Liver (tissue), 3 donors: ENCODE measurements at regions not wholly inside any gene's neighbourhood (a gene's known extent, or its start where the extent isn't known, plus 50 kb on each side); places are given as distances from the start of the nearest gene placed in this dataset.

Experiments
- SP1 ChIP-seq: IDR thresholded peaks from 2 replicates; pipeline ENCODE4 v1.6.1; 2018; ENCODE audit warnings: antibody characterized with exemption, mild to moderate bottlenecking
- YY1 ChIP-seq: IDR thresholded peaks from 2 replicates; pipeline ENCODE4 v1.6.1; 2016; ENCODE audit warnings: antibody characterized with exemption, mild to moderate bottlenecking
- TF ChIP-seq, protein P1 (sequence below): fragments of 150-350 bp; IDR thresholded peaks from 2 replicates; pipeline ENCODE4 v1.5.1; 2017; ENCODE audit warnings: improper control_type of control experiment, low read depth, low read length; ENCODE audit not compliant: missing input control
- TF ChIP-seq, protein P2 (sequence below): IDR thresholded peaks from 2 replicates; pipeline ENCODE4 v1.6.1; 2016; ENCODE audit warnings: antibody characterized with exemption
- TF ChIP-seq, protein P3 (sequence below): IDR thresholded peaks from 2 replicates; pipeline ENCODE4 v1.6.1; 2016; ENCODE audit warnings: antibody characterized with exemption
- donor health status: healthy.
- donor health status: healthy.

- TF ChIP-seq, protein P1, sequence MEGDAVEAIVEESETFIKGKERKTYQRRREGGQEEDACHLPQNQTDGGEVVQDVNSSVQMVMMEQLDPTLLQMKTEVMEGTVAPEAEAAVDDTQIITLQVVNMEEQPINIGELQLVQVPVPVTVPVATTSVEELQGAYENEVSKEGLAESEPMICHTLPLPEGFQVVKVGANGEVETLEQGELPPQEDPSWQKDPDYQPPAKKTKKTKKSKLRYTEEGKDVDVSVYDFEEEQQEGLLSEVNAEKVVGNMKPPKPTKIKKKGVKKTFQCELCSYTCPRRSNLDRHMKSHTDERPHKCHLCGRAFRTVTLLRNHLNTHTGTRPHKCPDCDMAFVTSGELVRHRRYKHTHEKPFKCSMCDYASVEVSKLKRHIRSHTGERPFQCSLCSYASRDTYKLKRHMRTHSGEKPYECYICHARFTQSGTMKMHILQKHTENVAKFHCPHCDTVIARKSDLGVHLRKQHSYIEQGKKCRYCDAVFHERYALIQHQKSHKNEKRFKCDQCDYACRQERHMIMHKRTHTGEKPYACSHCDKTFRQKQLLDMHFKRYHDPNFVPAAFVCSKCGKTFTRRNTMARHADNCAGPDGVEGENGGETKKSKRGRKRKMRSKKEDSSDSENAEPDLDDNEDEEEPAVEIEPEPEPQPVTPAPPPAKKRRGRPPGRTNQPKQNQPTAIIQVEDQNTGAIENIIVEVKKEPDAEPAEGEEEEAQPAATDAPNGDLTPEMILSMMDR, result no peak
- TF ChIP-seq SP1, result no peak
- TF ChIP-seq, protein P2, sequence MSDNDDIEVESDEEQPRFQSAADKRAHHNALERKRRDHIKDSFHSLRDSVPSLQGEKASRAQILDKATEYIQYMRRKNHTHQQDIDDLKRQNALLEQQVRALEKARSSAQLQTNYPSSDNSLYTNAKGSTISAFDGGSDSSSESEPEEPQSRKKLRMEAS, result no peak
- TF ChIP-seq, protein P3, sequence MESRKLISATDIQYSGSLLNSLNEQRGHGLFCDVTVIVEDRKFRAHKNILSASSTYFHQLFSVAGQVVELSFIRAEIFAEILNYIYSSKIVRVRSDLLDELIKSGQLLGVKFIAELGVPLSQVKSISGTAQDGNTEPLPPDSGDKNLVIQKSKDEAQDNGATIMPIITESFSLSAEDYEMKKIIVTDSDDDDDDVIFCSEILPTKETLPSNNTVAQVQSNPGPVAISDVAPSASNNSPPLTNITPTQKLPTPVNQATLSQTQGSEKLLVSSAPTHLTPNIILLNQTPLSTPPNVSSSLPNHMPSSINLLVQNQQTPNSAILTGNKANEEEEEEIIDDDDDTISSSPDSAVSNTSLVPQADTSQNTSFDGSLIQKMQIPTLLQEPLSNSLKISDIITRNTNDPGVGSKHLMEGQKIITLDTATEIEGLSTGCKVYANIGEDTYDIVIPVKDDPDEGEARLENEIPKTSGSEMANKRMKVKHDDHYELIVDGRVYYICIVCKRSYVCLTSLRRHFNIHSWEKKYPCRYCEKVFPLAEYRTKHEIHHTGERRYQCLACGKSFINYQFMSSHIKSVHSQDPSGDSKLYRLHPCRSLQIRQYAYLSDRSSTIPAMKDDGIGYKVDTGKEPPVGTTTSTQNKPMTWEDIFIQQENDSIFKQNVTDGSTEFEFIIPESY, result no peak
- TF ChIP-seq YY1, result no peak
Observed at GRCh38 chr6:16020259-16020658, 108.6 kb upstream of the MYLIP start.
